WI38 (cell line): ENCODE measurements at regions not wholly inside any gene's neighbourhood (a gene's known extent, or its start where the extent isn't known, plus 50 kb on each side); places are given as distances from the start of the nearest gene placed in this dataset.

Source experiments
- H3K4me3 ChIP-seq: 2 replicates; pipeline ENCODE4 v1.5.1; 2011; ENCODE audit warnings: low read depth, mild to moderate bottlenecking, control low read depth, low read length
- CTCF ChIP-seq: IDR thresholded peaks from 2 replicates; pipeline ENCODE4 v1.5.1; 2012; ENCODE audit warnings: low read depth, mild to moderate bottlenecking, control low read depth, low read length

GRCh38 chr2:106041150-106041549, 153.0 kb downstream of the UXS1 start:
- no peak for TF ChIP-seq CTCF
- H3K4me3 ChIP-seq, result no peak overlapping the region

GRCh38 chr2:106039634-106040315, 154.3 kb downstream of the UXS1 start:
- no peak for TF ChIP-seq CTCF
- no peak overlapping the region for H3K4me3 ChIP-seq

- TF ChIP-seq CTCF, result no peak
- no peak overlapping the region for H3K4me3 ChIP-seq
Observed at GRCh38 chr2:106038601-106039375, 155.3 kb downstream of the UXS1 start.

- no peak for TF ChIP-seq CTCF
- no peak overlapping the region for H3K4me3 ChIP-seq
Observed at GRCh38 chr2:106037932-106038331, 156.2 kb downstream of the UXS1 start.

GRCh38 chr2:106037262-106037661, 156.8 kb downstream of the UXS1 start:
- TF ChIP-seq CTCF, result no peak
- H3K4me3 ChIP-seq, result no peak overlapping the region

DNA sequence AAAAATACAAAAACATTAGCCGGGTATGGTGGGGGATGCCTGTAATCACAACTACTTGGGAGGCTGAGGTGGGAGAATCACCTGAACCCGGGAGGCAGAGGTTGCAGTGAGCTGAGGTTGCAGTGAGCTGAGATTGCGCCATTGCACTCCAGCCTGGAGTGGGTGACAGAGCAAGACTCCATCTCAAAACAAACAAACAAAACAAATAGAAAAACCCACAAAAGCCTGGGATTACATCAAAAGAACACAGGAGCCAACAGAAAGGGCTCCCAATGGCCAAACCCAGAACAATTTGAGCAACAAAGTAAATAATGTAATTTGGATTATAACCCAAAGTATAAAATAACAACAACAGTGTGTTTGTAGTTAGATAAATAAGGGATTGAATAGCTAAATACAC, 159.8 kb downstream of the UXS1 start:
- no peak overlapping the region for H3K4me3 ChIP-seq
- no peak for TF ChIP-seq CTCF

DNA sequence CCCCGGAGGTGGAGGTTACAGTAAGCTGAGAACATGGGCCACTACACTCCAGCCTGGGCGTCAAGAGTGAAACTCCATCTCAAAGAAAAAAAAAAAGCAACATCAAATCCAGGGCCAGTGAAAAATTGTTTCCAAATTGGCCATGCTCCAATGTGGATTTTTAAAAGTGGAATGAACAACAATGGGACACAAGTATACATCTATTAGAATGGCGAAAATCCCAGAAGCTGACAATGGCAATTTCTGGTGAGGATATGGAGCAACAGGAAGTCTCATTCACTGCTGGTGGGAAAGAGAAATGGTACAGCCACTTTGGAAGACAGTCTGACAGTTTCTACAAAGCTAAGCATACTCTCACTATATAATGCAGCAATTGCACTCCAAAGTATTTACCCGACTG, 161.4 kb downstream of the UXS1 start:
- no peak for TF ChIP-seq CTCF
- no peak overlapping the region for H3K4me3 ChIP-seq
